ENCODE measurements at regions not wholly inside any gene's neighbourhood (a gene's known extent, or its start where the extent isn't known, plus 50 kb on each side); places are given as distances from the start of the nearest gene placed in this dataset.
"Not testable (repeated sequence)": the region's sequence is repeated elsewhere in the genome, so short reads cannot be mapped to it uniquely, and the experiment has no call there.

- DNase-seq (ENCODE audit: low read depth in 2 of 2) = peak; percentile 66 to 72
Observed at GRCh38 chr13:37295573-37295972, 190.1 kb upstream of the CSNK1A1L start.

- peak; percentile 97 to 98 for DNase-seq (ENCODE audit: low read depth in 2 of 2)
Observed at GRCh38 chr13:37295071-37295470, 189.6 kb upstream of the CSNK1A1L start.

GRCh38 chr13:37294472-37294871 is 189.0 kb upstream of the CSNK1A1L start:
- no peak for DNase-seq (ENCODE audit: low read depth in 2 of 2)

- DNase-seq (ENCODE audit: low read depth in 2 of 2) = no peak
Observed at GRCh38 chr13:37293295-37293694, 187.8 kb upstream of the CSNK1A1L start.

GRCh38 chr13:37290716-37291505 is 185.4 kb upstream of the CSNK1A1L start:
- DNase-seq (ENCODE audit: low read depth in 2 of 2) = no peak

GRCh38 chr13:37289212-37289935 is 183.9 kb upstream of the CSNK1A1L start:
- DNase-seq (ENCODE audit: low read depth in 2 of 2) = peak in 1 of 2 donors; percentile 44

- DNase-seq (ENCODE audit: low read depth in 2 of 2) = peak; percentile 86 to 93
Observed at GRCh38 chr13:37288057-37288720, 182.7 kb upstream of the CSNK1A1L start.

GRCh38 chr13:37280231-37280630 is 174.8 kb upstream of the CSNK1A1L start:
- not testable (repeated sequence) for DNase-seq (ENCODE audit: low read depth in 2 of 2)

GRCh38 chr13:37277435-37278144 is 172.1 kb upstream of the CSNK1A1L start:
- DNase-seq (ENCODE audit: low read depth in 2 of 2) = no peak

- DNase-seq (ENCODE audit: low read depth in 2 of 2) = no peak
Observed at GRCh38 chr13:37277007-37277406, 171.5 kb upstream of the CSNK1A1L start.

GRCh38 chr13:37274569-37275497 is 169.4 kb upstream of the CSNK1A1L start:
- no peak for DNase-seq (ENCODE audit: low read depth in 2 of 2)

- no peak for DNase-seq (ENCODE audit: low read depth in 2 of 2)
Observed at GRCh38 chr13:37273836-37274235, 168.4 kb upstream of the CSNK1A1L start.

- DNase-seq (ENCODE audit: low read depth in 2 of 2) = no peak
Observed at GRCh38 chr13:37270226-37271001, 164.9 kb upstream of the CSNK1A1L start.

- DNase-seq (ENCODE audit: low read depth in 2 of 2) = no peak
Observed at GRCh38 chr13:37263871-37264270, 158.4 kb upstream of the CSNK1A1L start.

GRCh38 chr13:37257706-37258105 is 152.2 kb upstream of the CSNK1A1L start:
- DNase-seq (ENCODE audit: low read depth in 2 of 2) = no peak

- DNase-seq (ENCODE audit: low read depth in 2 of 2) = no peak
Observed at GRCh38 chr13:37257051-37257450, 151.6 kb upstream of the CSNK1A1L start.

- DNase-seq (ENCODE audit: low read depth in 2 of 2) = no peak
Observed at GRCh38 chr13:37241786-37242185, 136.3 kb upstream of the CSNK1A1L start.

- no peak for DNase-seq (ENCODE audit: low read depth in 2 of 2)
Observed at GRCh38 chr13:37230346-37230745, 124.9 kb upstream of the CSNK1A1L start.

- no peak for DNase-seq (ENCODE audit: low read depth in 2 of 2)
Observed at GRCh38 chr13:37229931-37230330, 124.5 kb upstream of the CSNK1A1L start.

GRCh38 chr13:37226971-37227370 is 121.5 kb upstream of the CSNK1A1L start:
- no peak for DNase-seq (ENCODE audit: low read depth in 2 of 2)

Data from dermis microvascular lymphatic vessel endothelial cell (primary cell).